Ascending aorta (tissue), 2 donors: ENCODE measurements at regions not wholly inside any gene's neighbourhood (a gene's known extent, or its start where the extent isn't known, plus 50 kb on each side); places are given as distances from the start of the nearest gene placed in this dataset.

Source experiments
- DNase-seq, 2 donors: peaks; one replicate each; pipeline ENCODE4 v3.0.0-alpha.2; 2019; ENCODE audit warnings: low spot score in 2 of 2
- H3K27ac ChIP-seq, 2 donors: fragments of 200-600 bp; sonication (generic); one replicate each; pipeline ENCODE4 v1.5.1; 2016 to 2017; ENCODE audit warnings: mild to moderate bottlenecking in 1 of 2
- H3K27me3 ChIP-seq: fragments of 200-600 bp; sonication (generic); one replicate; pipeline ENCODE4 v1.5.1; 2017
- H3K36me3 ChIP-seq, 2 donors: fragments of 200-600 bp; sonication (generic); one replicate each; pipeline ENCODE4 v1.5.1; 2016
- H3K4me1 ChIP-seq, 2 donors: fragments of 200-600 bp; sonication (generic); one replicate each; pipeline ENCODE4 v1.5.1; 2016 to 2017; ENCODE audit warnings: mild to moderate bottlenecking in 1 of 2
- H3K4me3 ChIP-seq, 2 donors: fragments of 200-600 bp; sonication (generic); one replicate each; pipeline ENCODE4 v1.5.1; 2016 to 2017; ENCODE audit warnings: mild to moderate bottlenecking in 1 of 2
- H3K9me3 ChIP-seq, 2 donors: fragments of 200-600 bp; sonication (generic); one replicate each; pipeline ENCODE4 v1.5.1; 2016
- intact Hi-C: fragments of 100-400 bp; cut with DNase I; formaldehyde crosslinking; loops from one replicate; pipeline ENCODE4 v1.15.1; 2023
- TF ChIP-seq, protein P1 (sequence below), 3 experiments: fragments of 200-600 bp in 2 of 3; fragments of 450-650 bp in 1 of 3; sonication (generic) in 2 of 3; IDR thresholded peaks; one replicate each; pipeline ENCODE4 v1.5.1; 2016 to 2019; ENCODE audit warnings: antibody characterized with exemption in 3 of 3, mild to moderate bottlenecking in 1 of 3, moderate library complexity in 1 of 3

DNA sequence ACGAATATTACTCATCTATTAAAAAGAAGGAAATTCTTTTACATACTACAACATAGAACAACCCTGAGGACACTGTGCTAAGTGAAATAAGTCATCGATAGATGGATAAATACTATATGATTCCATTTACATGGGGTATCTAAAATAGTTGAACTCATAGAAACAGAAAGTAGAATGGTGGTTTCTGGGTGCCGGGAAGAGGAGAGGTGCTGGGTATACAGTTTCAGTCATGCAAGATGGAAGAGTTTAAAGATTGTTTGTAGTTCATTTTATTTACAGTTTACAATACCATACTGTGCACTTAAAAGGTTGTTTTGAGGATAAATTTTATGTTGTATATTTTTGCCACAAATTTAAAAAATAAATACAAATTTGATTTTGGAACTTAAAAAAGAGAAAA lies 267.5 kb upstream of the ITGA1 start:
- Histone ChIP-seq H3K36me3 (no peaks in the 10 kb centered on the region), H3K4me3 (no peak overlapping the region), H3K9me3 (no peaks in the 10 kb centered on the region), H3K27ac (no peak overlapping the region), H3K4me1 (no peaks in the 10 kb centered on the region), H3K27me3 (no peaks in the 10 kb centered on the region)
- DNase-seq: no peak
- intact Hi-C loops: no loop called here
- TF ChIP-seq, protein P1, sequence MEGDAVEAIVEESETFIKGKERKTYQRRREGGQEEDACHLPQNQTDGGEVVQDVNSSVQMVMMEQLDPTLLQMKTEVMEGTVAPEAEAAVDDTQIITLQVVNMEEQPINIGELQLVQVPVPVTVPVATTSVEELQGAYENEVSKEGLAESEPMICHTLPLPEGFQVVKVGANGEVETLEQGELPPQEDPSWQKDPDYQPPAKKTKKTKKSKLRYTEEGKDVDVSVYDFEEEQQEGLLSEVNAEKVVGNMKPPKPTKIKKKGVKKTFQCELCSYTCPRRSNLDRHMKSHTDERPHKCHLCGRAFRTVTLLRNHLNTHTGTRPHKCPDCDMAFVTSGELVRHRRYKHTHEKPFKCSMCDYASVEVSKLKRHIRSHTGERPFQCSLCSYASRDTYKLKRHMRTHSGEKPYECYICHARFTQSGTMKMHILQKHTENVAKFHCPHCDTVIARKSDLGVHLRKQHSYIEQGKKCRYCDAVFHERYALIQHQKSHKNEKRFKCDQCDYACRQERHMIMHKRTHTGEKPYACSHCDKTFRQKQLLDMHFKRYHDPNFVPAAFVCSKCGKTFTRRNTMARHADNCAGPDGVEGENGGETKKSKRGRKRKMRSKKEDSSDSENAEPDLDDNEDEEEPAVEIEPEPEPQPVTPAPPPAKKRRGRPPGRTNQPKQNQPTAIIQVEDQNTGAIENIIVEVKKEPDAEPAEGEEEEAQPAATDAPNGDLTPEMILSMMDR (IDR thresholded peaks at IDR 0.05): no peak

DNA sequence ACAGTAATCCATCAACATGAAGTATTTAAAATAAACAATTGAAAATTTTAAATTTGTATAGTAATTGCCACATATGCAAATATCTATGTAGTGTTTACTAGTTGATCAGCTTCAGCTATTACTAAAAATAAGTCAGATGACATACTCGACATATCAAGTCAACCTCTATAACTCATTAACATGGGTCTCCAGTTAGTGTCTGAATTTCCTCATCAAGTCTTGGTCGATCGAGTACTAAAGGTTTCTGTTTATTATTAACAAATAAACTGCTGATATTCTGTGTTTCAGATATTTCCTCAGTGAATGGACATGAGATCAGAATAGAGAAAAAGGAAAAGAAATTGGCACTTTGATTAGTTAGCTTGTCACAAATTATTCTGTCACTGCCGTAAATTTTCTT lies 266.5 kb upstream of the ITGA1 start:
- Histone ChIP-seq H3K27me3 (no peaks in the 10 kb centered on the region), H3K36me3 (no peaks in the 10 kb centered on the region), H3K27ac (no peak overlapping the region), H3K9me3 (no peaks in the 10 kb centered on the region), H3K4me3 (no peak overlapping the region), H3K4me1 (no peaks in the 10 kb centered on the region)
- no peak for DNase-seq
- intact Hi-C loops: no loop called here
- TF ChIP-seq, protein P1 (IDR thresholded peaks at IDR 0.05): no peak

DNA sequence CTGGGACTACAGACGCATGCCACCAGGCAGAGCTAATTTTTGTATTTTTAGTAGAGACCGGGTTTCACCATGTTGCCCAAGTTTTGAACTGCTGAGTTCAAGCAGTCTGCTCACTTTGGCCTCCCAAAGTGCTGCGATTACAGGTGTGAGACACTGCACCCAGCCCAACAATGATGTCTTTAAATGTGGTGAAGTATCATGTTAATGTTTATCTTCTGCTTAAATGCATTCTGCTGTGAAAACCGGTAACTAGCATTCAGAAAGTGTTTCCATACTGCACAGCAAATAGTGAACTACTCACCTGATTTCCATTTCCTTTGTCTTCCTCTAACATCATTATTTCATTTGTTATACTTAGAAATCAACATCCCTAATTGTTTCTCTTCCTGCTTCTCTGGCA lies 264.0 kb upstream of the ITGA1 start:
- H3K4me3 ChIP-seq: no peak overlapping the region
- no peak for DNase-seq
- TF ChIP-seq, protein P1 (IDR thresholded peaks at IDR 0.05): no peak

DNA sequence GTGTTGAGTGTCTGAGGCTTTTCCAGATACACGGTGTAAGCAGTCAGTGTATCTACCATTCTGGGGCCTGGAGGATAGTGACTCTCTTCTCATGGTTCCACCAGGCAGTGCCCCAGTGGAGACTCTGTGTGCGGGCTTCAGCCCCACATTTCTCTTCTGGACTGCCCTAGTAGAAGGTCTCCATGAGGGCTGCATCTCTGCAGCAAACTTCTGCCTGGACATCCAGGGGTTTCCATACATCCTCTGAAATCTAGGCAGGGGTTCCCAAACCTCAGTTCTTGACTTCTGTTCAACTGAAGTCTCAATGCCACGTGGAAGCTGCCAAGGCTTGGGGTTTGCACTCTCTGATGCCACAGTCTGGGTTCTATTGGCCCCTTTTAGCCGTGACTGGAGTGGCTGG lies 256.6 kb upstream of the ITGA1 start:
- H3K27me3 ChIP-seq: no peaks in the 10 kb centered on the region
- intact Hi-C loops: no loop called here
- H3K4me3 ChIP-seq: no peak overlapping the region
- H3K27ac ChIP-seq: no peak overlapping the region
- H3K36me3 ChIP-seq: no peaks in the 10 kb centered on the region
- no peaks in the 10 kb centered on the region for H3K4me1 ChIP-seq
- no peak for DNase-seq
- TF ChIP-seq, protein P1 (IDR thresholded peaks at IDR 0.05): no peak
- H3K9me3 ChIP-seq: no peaks in the 10 kb centered on the region

More for the DNA sequence above, 264.0 kb upstream of the ITGA1 start:
- intact Hi-C loops: no loop called here
- Histone ChIP-seq H3K27me3 (no peaks in the 10 kb centered on the region), H3K9me3 (no peaks in the 10 kb centered on the region), H3K4me1 (no peaks in the 10 kb centered on the region), H3K36me3 (no peaks in the 10 kb centered on the region), H3K27ac (no peak overlapping the region)

DNA sequence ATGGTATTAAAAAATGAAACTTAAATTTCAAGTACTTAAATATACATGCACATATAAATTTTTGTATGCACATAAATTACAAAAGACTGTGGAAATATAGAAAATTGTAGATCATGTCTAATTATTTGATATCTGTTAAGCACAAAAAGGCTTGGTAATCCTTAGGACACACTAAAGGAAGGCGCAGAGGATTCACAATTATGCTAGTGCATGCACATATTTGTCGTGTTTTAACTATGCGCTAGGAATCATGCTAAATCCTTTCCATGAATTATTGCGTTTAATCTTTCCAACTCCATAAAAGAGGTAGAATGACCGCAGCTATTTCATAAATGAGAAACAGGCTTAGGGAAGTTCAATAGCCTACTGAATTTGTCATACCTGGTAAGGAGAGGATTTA lies 244.1 kb upstream of the ITGA1 start:
- Histone ChIP-seq H3K27me3 (no peaks in the 10 kb centered on the region), H3K4me3 (no peak overlapping the region), H3K4me1 (no peaks in the 10 kb centered on the region), H3K36me3 (no peaks in the 10 kb centered on the region), H3K9me3 (no peaks in the 10 kb centered on the region), H3K27ac (no peak overlapping the region)
- no peak for DNase-seq
- TF ChIP-seq, protein P1 (IDR thresholded peaks at IDR 0.05): no peak
- intact Hi-C loops: no loop called here

DNA sequence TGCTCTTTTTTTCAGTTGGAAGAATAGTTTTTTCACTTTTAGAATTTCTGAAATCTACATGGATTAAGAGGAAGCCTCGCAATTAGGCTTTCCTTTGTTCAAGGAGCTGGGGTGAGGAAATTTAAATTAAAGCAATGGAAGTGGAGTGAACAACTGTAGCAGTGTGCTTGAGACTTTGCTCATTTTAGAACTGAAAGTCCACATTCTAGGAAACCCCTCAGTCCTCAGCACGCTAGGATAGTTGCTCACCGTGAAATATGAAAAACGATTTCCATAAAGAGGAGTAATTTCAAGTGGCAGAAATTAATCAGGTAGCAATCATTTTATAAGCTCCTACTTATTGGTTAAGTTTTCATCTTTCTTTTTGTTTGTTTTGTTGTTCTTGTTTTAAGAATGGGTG lies 243.0 kb upstream of the ITGA1 start:
- H3K9me3 ChIP-seq: no peaks in the 10 kb centered on the region
- intact Hi-C loops: no loop called here
- no peaks in the 10 kb centered on the region for H3K36me3 ChIP-seq
- no peak for DNase-seq
- no peak overlapping the region for H3K4me3 ChIP-seq
- TF ChIP-seq, protein P1 (IDR thresholded peaks at IDR 0.05): no peak
- H3K27me3 ChIP-seq: no peaks in the 10 kb centered on the region
- H3K4me1 ChIP-seq: no peaks in the 10 kb centered on the region
- no peak overlapping the region for H3K27ac ChIP-seq
